HG03342 (cell line): ENCODE measurements at regions not wholly inside any gene's neighbourhood (a gene's known extent, or its start where the extent isn't known, plus 50 kb on each side); places are given as distances from the start of the nearest gene placed in this dataset.
A peak's percentile ranks its signal among the peaks of the same experiment; 100 is the strongest.

Experiments
- ATAC-seq: cut with Tn5 transposase; IDR thresholded peaks from one replicate; pipeline ENCODE4 v1.9.1; 2021; ENCODE audit warnings: mild to moderate bottlenecking, moderate library complexity; ENCODE audit not compliant: unreplicated experiment

- ATAC-seq: no peak
Measured at GRCh38 chr3:75260-75659, 121.3 kb upstream of the CHL1 start.

- ATAC-seq: no peak
Measured at GRCh38 chr3:79542-79941, 117.0 kb upstream of the CHL1 start.

- ATAC-seq: no peak
Measured at GRCh38 chr3:82508-82907, 114.1 kb upstream of the CHL1 start.

GRCh38 chr3:83096-83495 is 113.5 kb upstream of the CHL1 start:
- ATAC-seq: no peak

- ATAC-seq: no peak
Measured at GRCh38 chr3:85180-85579, 111.4 kb upstream of the CHL1 start.

- ATAC-seq: no peak
Measured at GRCh38 chr3:88267-88666, 108.3 kb upstream of the CHL1 start.

- ATAC-seq: no peak
Measured at GRCh38 chr3:93746-94145, 102.8 kb upstream of the CHL1 start.

GRCh38 chr3:96259-96658 is 100.3 kb upstream of the CHL1 start:
- no peak for ATAC-seq

- ATAC-seq: no peak
Measured at GRCh38 chr3:97417-98258, 98.9 kb upstream of the CHL1 start.

- ATAC-seq: no peak
Measured at GRCh38 chr3:98259-98654, 98.3 kb upstream of the CHL1 start.

- no peak for ATAC-seq
Measured at GRCh38 chr3:99506-99905, 97.1 kb upstream of the CHL1 start.

- no peak for ATAC-seq
Measured at GRCh38 chr3:102484-102883, 94.1 kb upstream of the CHL1 start.

GRCh38 chr3:103991-104390 is 92.6 kb upstream of the CHL1 start:
- no peak for ATAC-seq

GRCh38 chr3:105585-105984 is 91.0 kb upstream of the CHL1 start:
- no peak for ATAC-seq

GRCh38 chr3:106619-107018 is 89.9 kb upstream of the CHL1 start:
- ATAC-seq: no peak

- peak; percentile 59 for ATAC-seq
Measured at GRCh38 chr3:111143-112069, 85.2 kb upstream of the CHL1 start.

GRCh38 chr3:112773-113172 is 83.8 kb upstream of the CHL1 start:
- no peak for ATAC-seq

- ATAC-seq: no peak
Measured at GRCh38 chr3:118666-119065, 77.9 kb upstream of the CHL1 start.

- ATAC-seq: no peak
Measured at GRCh38 chr3:123341-123740, 73.2 kb upstream of the CHL1 start.

GRCh38 chr3:124557-125179 is 71.9 kb upstream of the CHL1 start:
- ATAC-seq: peak; percentile 52

- no peak for ATAC-seq
Measured at GRCh38 chr3:128515-129172, 67.9 kb upstream of the CHL1 start.
